HepG2 (cell line): ENCODE measurements at regions not wholly inside any gene's neighbourhood (a gene's known extent, or its start where the extent isn't known, plus 50 kb on each side); places are given as distances from the start of the nearest gene placed in this dataset.

Experiments used
- ATAC-seq: fragments of 200-7000 bp; cut with Tn5 transposase; 3 replicates; pipeline ENCODE4 v1.9.1; 2020; ENCODE audit warnings: mild to moderate bottlenecking, moderate library complexity
- BruUV-seq: library from RNA; stranded (reverse); fragments of 400-500 nt; replicated peaks from 2 replicates; lab custom pipeline; 2021; lab: Mats Ljungman, UMichigan
- CTCF ChIA-PET: fragments of 300-600 bp; formaldehyde crosslinking; extraction: SDS; loops from one replicate; lab custom pipeline; 2021; ENCODE audit warnings: low total read pairs, inconsistent platforms, low intra/inter-chr PET ratio; lab: Yijun Ruan, JAX
- POLR2A ChIA-PET: fragments of 350-600 bp; sonication (Branson Sonifier 250); formaldehyde crosslinking; loops from one replicate; lab custom pipeline; 2020; ENCODE audit warnings: antibody characterized with exemption, inconsistent platforms; lab: Yijun Ruan, JAX
- DNase-seq: peaks from one replicate; pipeline ENCODE4 v3.0.0-alpha.2; 2015; ENCODE audit warnings: low spot score
- FAIRE-seq: peaks from 3 replicates; lab custom pipeline; 2011; peaks lifted over from hg19 to GRCh38; lab: Jason Lieb, UNC
- H2AFZ ChIP-seq: one replicate; pipeline ENCODE4 v1.6.1; 2011; ENCODE audit warnings: low read length, inconsistent platforms
- H3K27ac ChIP-seq: fragments of 300-600 bp; 3 replicates; pipeline ENCODE4 v1.8.0; 2011; ENCODE audit warnings: mixed run types, mild to moderate bottlenecking, mixed read lengths, low read length, inconsistent platforms; ENCODE audit not compliant: insufficient read depth; ENCODE audit errors: extremely low read length
- H3K27me3 ChIP-seq, 2 experiments: fragments of 200-600 bp in 1 of 2; 2 replicates in 1 of 2; 3 replicates in 1 of 2; pipeline versions ENCODE4 v1.6.0 to v1.8.0; 2011; ENCODE audit warnings: low read length in 2 of 2, mild to moderate bottlenecking in 2 of 2, moderate library complexity in 2 of 2, inconsistent platforms in 1 of 2; ENCODE audit not compliant: insufficient read depth in 2 of 2, control insufficient read depth in 1 of 2
- H3K36me3 ChIP-seq, 2 experiments: fragments of 200-600 bp in 1 of 2; replicated peaks in 1 of 2; 2 replicates in 1 of 2; 3 replicates in 1 of 2; pipeline versions ENCODE4 v1.5.1 to v1.8.0; 2011; ENCODE audit warnings: low read length in 2 of 2, inconsistent platforms in 1 of 2; ENCODE audit not compliant: insufficient read depth in 2 of 2, control insufficient read depth in 1 of 2
- H3K4me1 ChIP-seq: 2 replicates; pipeline ENCODE4 v1.5.1; 2012; ENCODE audit warnings: low read length, inconsistent platforms; ENCODE audit not compliant: insufficient read depth
- H3K4me2 ChIP-seq: 2 replicates; pipeline ENCODE4 v1.6.0; 2011; ENCODE audit warnings: low read depth, low read length, inconsistent platforms
- H3K4me3 ChIP-seq, 3 experiments: fragments of 200-600 bp in 1 of 3; sonication (generic), shearing (Covaris generic) in 1 of 3; replicated peaks in 1 of 3; 2 replicates each; pipeline ENCODE4 v1.5.1; 2011 to 2016; ENCODE audit warnings: low read length in 3 of 3, inconsistent platforms in 2 of 3, low read depth in 2 of 3, mild to moderate bottlenecking in 2 of 3, control low read depth in 1 of 3, mixed read lengths in 1 of 3; ENCODE audit not compliant: insufficient read depth in 1 of 3
- H3K79me2 ChIP-seq: one replicate; pipeline ENCODE4 v1.6.1; 2011; ENCODE audit warnings: low read length, inconsistent platforms; ENCODE audit not compliant: insufficient read depth
- H3K9ac ChIP-seq: 2 replicates; pipeline ENCODE4 v1.6.0; 2011; ENCODE audit warnings: mild to moderate bottlenecking, low read depth, low read length, inconsistent platforms; ENCODE audit not compliant: insufficient read depth
- H3K9me3 ChIP-seq: 2 replicates; pipeline ENCODE4 v1.5.1; 2012; ENCODE audit warnings: mild to moderate bottlenecking, low read length
- H4K20me1 ChIP-seq: 2 replicates; pipeline ENCODE4 v1.6.0; 2011; ENCODE audit warnings: inconsistent platforms, mild to moderate bottlenecking, low read length, moderate library complexity; ENCODE audit not compliant: insufficient read depth
- GTF3A ChIP-seq: sonication (generic); formaldehyde crosslinking; conservative IDR thresholded peaks from 2 replicates; pipeline ENCODE4 v1.4.0; 2020; ENCODE audit warnings: mild to moderate bottlenecking, missing genetic modification reagents
- HOXA9 ChIP-seq: sonication (generic); formaldehyde crosslinking; IDR thresholded peaks from 2 replicates; pipeline ENCODE4 v1.8.1; 2022; ENCODE audit warnings: missing genetic modification reagents, mild to moderate bottlenecking, moderate library complexity, borderline replicate concordance
- JDP2 ChIP-seq: sonication (generic); formaldehyde crosslinking; IDR thresholded peaks from 2 replicates; pipeline ENCODE4 v1.8.1; 2022; ENCODE audit warnings: missing genetic modification reagents, borderline replicate concordance
- SMAD3 ChIP-seq: sonication (generic); formaldehyde crosslinking; IDR thresholded peaks from 2 replicates; pipeline ENCODE4 v1.4.0; 2020; ENCODE audit warnings: missing genetic modification reagents
- SP4 ChIP-seq: sonication (generic); formaldehyde crosslinking; IDR thresholded peaks from 2 replicates; pipeline ENCODE4 v1.8.1; 2023; ENCODE audit warnings: mild to moderate bottlenecking, missing genetic modification reagents
- TRIM24 ChIP-seq: sonication (generic); formaldehyde crosslinking; IDR thresholded peaks from 2 replicates; pipeline ENCODE4 v1.8.0; 2022; ENCODE audit warnings: mild to moderate bottlenecking, missing genetic modification reagents
- ZFAT ChIP-seq: sonication (generic); formaldehyde crosslinking; conservative IDR thresholded peaks from 2 replicates; pipeline ENCODE4 v1.8.1; 2023; ENCODE audit warnings: missing genetic modification reagents, inconsistent platforms
- ZNF136 ChIP-seq: sonication (generic); formaldehyde crosslinking; IDR thresholded peaks from 2 replicates; pipeline ENCODE4 v1.8.1; 2022; ENCODE audit warnings: low read depth, mild to moderate bottlenecking, moderate library complexity, missing genetic modification reagents
- ZNF317 ChIP-seq: sonication (generic); formaldehyde crosslinking; IDR thresholded peaks from 2 replicates; pipeline ENCODE4 v1.5.0; 2020; ENCODE audit warnings: mild to moderate bottlenecking, missing genetic modification reagents
- ZNF382 ChIP-seq: sonication (generic); formaldehyde crosslinking; IDR thresholded peaks from 2 replicates; pipeline ENCODE4 v1.5.0; 2020; ENCODE audit warnings: missing genetic modification reagents, mild to moderate bottlenecking, borderline replicate concordance
- ZNF446 ChIP-seq: sonication (generic); formaldehyde crosslinking; IDR thresholded peaks from 2 replicates; pipeline ENCODE4 v1.5.0; 2020; ENCODE audit warnings: mild to moderate bottlenecking, missing genetic modification reagents
- ZNF564 ChIP-seq: sonication (generic); formaldehyde crosslinking; IDR thresholded peaks from 2 replicates; pipeline ENCODE4 v1.8.1; 2023; ENCODE audit warnings: mild to moderate bottlenecking, missing genetic modification reagents
- ZNF580 ChIP-seq: IDR thresholded peaks from 2 replicates; pipeline ENCODE4 v1.6.1; 2016; ENCODE audit warnings: low read depth, borderline replicate concordance
- ZNF768 ChIP-seq: sonication (generic); formaldehyde crosslinking; IDR thresholded peaks from 2 replicates; pipeline ENCODE4 v1.4.0; 2020; ENCODE audit warnings: missing genetic modification reagents
- ZNF777 ChIP-seq: sonication (generic); formaldehyde crosslinking; IDR thresholded peaks from 2 replicates; pipeline ENCODE4 v1.4.0; 2020; ENCODE audit warnings: missing genetic modification reagents
- ZUFSP ChIP-seq: sonication (generic); formaldehyde crosslinking; IDR thresholded peaks from 2 replicates; pipeline ENCODE4 v1.9.0; 2021; ENCODE audit warnings: missing genetic modification reagents, mild to moderate bottlenecking, borderline replicate concordance
- WGBS: methylation state at CpG from one replicate; pipeline ENCODE4 v1.1.6; 2017; ENCODE audit warnings: low lambda C conversion rate; 5-methylcytosine and 5-hydroxymethylcytosine counted together
- in situ Hi-C: cut with HindIII; loops from 2 replicates; pipeline ENCODE4 v1.10.0; 2017; ENCODE audit warnings: low pct_unique_long_range_greater_than_20kb; ENCODE audit not compliant: extremely low pct_ligation_motif_present
- intact Hi-C: fragments of 100-400 bp; cut with micrococcal nuclease; formaldehyde crosslinking; loops from one replicate; pipeline ENCODE4 v1.10.0; 2022; ENCODE audit not compliant: unreplicated experiment
- TF ChIP-seq, protein P1 (sequence below): sonication (generic); formaldehyde crosslinking; IDR thresholded peaks from 2 replicates; pipeline ENCODE4 v1.9.0; 2021; ENCODE audit warnings: missing genetic modification reagents, borderline replicate concordance

GRCh38 chr7:35336444-35336843, 82.5 kb upstream of the TBX20 start:
- DNase-seq (no peak), ATAC-seq (no peak), FAIRE-seq (no peak)
- CTCF ChIA-PET: no interaction called here
- peaks cover 2 to 11% of the 10 kb centered on the region in 2 experiments; a peak in 1 of 5 replicates for H3K27me3 ChIP-seq
- TF ChIP-seq HOXA9 (CRISPR knock-in tag) (no peak), ZNF382 (CRISPR knock-in tag) (no peak), SMAD3 (no peak), ZNF446 (CRISPR knock-in tag) (no peak), ZUFSP (no peak), ZNF768 (CRISPR knock-in tag) (no peak), ZNF580 (CRISPR knock-in tag) (no peak), ZNF136 (CRISPR knock-in tag) (no peak), SP4 (CRISPR knock-in tag) (no peak), ZNF564 (CRISPR knock-in tag) (no peak), JDP2 (CRISPR knock-in tag) (no peak), ZNF777 (no peak), ZNF317 (no peak), TRIM24 (CRISPR knock-in tag) (no peak), GTF3A (CRISPR knock-in tag) (no peak), ZFAT (CRISPR knock-in tag) (no peak)
- TF ChIP-seq, protein P1, sequence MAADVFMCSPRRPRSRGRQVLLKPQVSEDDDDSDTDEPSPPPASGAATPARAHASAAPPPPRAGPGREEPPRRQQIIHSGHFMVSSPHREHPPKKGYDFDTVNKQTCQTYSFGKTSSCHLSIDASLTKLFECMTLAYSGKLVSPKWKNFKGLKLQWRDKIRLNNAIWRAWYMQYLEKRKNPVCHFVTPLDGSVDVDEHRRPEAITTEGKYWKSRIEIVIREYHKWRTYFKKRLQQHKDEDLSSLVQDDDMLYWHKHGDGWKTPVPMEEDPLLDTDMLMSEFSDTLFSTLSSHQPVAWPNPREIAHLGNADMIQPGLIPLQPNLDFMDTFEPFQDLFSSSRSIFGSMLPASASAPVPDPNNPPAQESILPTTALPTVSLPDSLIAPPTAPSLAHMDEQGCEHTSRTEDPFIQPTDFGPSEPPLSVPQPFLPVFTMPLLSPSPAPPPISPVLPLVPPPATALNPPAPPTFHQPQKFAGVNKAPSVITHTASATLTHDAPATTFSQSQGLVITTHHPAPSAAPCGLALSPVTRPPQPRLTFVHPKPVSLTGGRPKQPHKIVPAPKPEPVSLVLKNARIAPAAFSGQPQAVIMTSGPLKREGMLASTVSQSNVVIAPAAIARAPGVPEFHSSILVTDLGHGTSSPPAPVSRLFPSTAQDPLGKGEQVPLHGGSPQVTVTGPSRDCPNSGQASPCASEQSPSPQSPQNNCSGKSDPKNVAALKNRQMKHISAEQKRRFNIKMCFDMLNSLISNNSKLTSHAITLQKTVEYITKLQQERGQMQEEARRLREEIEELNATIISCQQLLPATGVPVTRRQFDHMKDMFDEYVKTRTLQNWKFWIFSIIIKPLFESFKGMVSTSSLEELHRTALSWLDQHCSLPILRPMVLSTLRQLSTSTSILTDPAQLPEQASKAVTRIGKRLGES (CRISPR knock-in tag): no peak
- H3K9me3 ChIP-seq: no peaks in the 10 kb centered on the region
- no peak overlapping the region for H3K4me3 ChIP-seq
- H4K20me1 ChIP-seq: no peaks in the 10 kb centered on the region
- no peak overlapping the region for H2AFZ ChIP-seq
- 10% methylated on average over 6 of the region's 6 CpGs for WGBS
- H3K36me3 ChIP-seq: no peaks in the 10 kb centered on the region
- in situ Hi-C loops: no loop called here
- H3K9ac ChIP-seq: no peak overlapping the region
- H3K4me1 ChIP-seq: no peaks in the 10 kb centered on the region
- no peak overlapping the region for H3K27ac ChIP-seq
- no peaks in the 10 kb centered on the region for H3K79me2 ChIP-seq
- intact Hi-C loops: no loop called here
- no peak overlapping the region for H3K4me2 ChIP-seq
- POLR2A ChIA-PET: no interaction called here
- BruUV-seq: no TSS peak
